ENCODE measurements at regions not wholly inside any gene's neighbourhood (a gene's known extent, or its start where the extent isn't known, plus 50 kb on each side); places are given as distances from the start of the nearest gene placed in this dataset.

- TF ChIP-seq POLR2A (IDR thresholded peaks at IDR 0.05): no peak
- TF ChIP-seq, protein P1, sequence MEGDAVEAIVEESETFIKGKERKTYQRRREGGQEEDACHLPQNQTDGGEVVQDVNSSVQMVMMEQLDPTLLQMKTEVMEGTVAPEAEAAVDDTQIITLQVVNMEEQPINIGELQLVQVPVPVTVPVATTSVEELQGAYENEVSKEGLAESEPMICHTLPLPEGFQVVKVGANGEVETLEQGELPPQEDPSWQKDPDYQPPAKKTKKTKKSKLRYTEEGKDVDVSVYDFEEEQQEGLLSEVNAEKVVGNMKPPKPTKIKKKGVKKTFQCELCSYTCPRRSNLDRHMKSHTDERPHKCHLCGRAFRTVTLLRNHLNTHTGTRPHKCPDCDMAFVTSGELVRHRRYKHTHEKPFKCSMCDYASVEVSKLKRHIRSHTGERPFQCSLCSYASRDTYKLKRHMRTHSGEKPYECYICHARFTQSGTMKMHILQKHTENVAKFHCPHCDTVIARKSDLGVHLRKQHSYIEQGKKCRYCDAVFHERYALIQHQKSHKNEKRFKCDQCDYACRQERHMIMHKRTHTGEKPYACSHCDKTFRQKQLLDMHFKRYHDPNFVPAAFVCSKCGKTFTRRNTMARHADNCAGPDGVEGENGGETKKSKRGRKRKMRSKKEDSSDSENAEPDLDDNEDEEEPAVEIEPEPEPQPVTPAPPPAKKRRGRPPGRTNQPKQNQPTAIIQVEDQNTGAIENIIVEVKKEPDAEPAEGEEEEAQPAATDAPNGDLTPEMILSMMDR (IDR thresholded peaks at IDR 0.05): peak; percentile 18 to 36 (median 24)
Observed at GRCh38 chr3:159929171-159930141, 59.2 kb upstream of the IL12A start.
